ENCODE measurements at regions not wholly inside any gene's neighbourhood (a gene's known extent, or its start where the extent isn't known, plus 50 kb on each side); places are given as distances from the start of the nearest gene placed in this dataset.

DNA sequence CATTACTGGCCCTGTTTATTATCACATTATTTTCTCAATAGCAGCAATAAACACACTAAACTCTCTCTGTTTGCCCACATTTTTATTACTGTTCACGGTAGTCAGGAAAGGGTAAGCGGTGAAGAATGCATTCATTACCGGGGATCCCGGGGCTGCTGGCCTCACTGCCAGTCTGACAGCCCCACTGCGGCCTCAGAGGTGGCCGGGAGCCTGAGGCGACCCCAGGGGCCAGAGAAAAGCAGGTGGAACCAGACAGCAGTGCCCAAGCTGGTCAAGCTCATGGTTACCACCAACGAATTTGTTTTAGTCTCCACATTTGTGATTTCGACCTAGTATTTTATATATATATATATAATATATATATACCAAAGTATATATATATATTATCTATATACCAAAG, 127.7 kb downstream of the LRATD1 start (continued):
- no peak for TF ChIP-seq EP300 (IDR thresholded peaks at IDR 0.05; ENCODE audit: borderline replicate concordance in 1 of 2, low read depth in 2 of 2, low read length in 2 of 2)
